Caco-2 (cell line): ENCODE measurements at regions not wholly inside any gene's neighbourhood (a gene's known extent, or its start where the extent isn't known, plus 50 kb on each side); places are given as distances from the start of the nearest gene placed in this dataset.

Source experiments
- BruUV-seq: library from RNA; stranded (reverse); fragments of 400-500 nt; replicated peaks from 2 replicates; lab custom pipeline; 2021; lab: Mats Ljungman, UMichigan
- CTCF ChIA-PET: fragments of 300-600 bp; sonication (Branson Sonifier 250); formaldehyde crosslinking; loops from one replicate; lab custom pipeline; 2022; ENCODE audit warnings: antibody characterized with exemption; lab: Charles Lee
- POLR2A ChIA-PET: fragments of 300-600 bp; sonication (Branson Sonifier 250); formaldehyde crosslinking; loops from one replicate; lab custom pipeline; 2022; ENCODE audit warnings: antibody characterized with exemption; lab: Charles Lee
- DNase-seq, 2 experiments: peaks; one replicate each; pipeline versions ENCODE4 v3.0.0 to v3.0.0-alpha.2; 2020 to 2022
- H3K27me3 ChIP-seq: replicated peaks from 2 replicates; pipeline ENCODE4 v1.6.0; 2011; ENCODE audit warnings: low read length; ENCODE audit not compliant: control insufficient read depth, insufficient read depth
- H3K36me3 ChIP-seq: 2 replicates; pipeline ENCODE4 v1.5.1; 2011; ENCODE audit warnings: low read length; ENCODE audit not compliant: control insufficient read depth, insufficient read depth
- H3K4me1 ChIP-seq: fragments of 250-450 bp; sonication (Bioruptor Pico); 2 replicates; pipeline ENCODE4 v1.5.1; 2020; ENCODE audit warnings: mild to moderate bottlenecking
- H3K4me3 ChIP-seq: 2 replicates; pipeline ENCODE4 v1.5.1; 2011; ENCODE audit warnings: low read depth, mild to moderate bottlenecking, control low read depth, low read length
- H3K9me3 ChIP-seq: fragments of 250-450 bp; sonication (Bioruptor Pico); 2 replicates; pipeline ENCODE4 v1.5.1; 2020; ENCODE audit warnings: mild to moderate bottlenecking, moderate library complexity
- H3K27ac Mint-ChIP-seq: one replicate; pipeline ENCODE4 v1.8.0; 2022; ENCODE audit warnings: mixed read lengths; ENCODE audit not compliant: unreplicated experiment
- H3K27me3 Mint-ChIP-seq: one replicate; pipeline ENCODE4 v1.8.0; 2022; ENCODE audit warnings: mixed read lengths; ENCODE audit not compliant: insufficient read depth, unreplicated experiment
- H3K36me3 Mint-ChIP-seq: one replicate; pipeline ENCODE4 v1.8.0; 2022; ENCODE audit warnings: mild to moderate bottlenecking, mixed read lengths; ENCODE audit not compliant: insufficient read depth, unreplicated experiment
- H3K4me1 Mint-ChIP-seq: one replicate; pipeline ENCODE4 v1.8.0; 2022; ENCODE audit warnings: low read depth, mixed read lengths; ENCODE audit not compliant: unreplicated experiment
- H3K4me3 Mint-ChIP-seq: one replicate; pipeline ENCODE4 v1.8.0; 2022; ENCODE audit warnings: mild to moderate bottlenecking, moderate library complexity, mixed read lengths; ENCODE audit not compliant: unreplicated experiment
- H3K9me3 Mint-ChIP-seq: one replicate; pipeline ENCODE4 v1.8.0; 2022; ENCODE audit warnings: mixed read lengths; ENCODE audit not compliant: unreplicated experiment
- intact Hi-C: fragments of 100-400 bp; cut with micrococcal nuclease; formaldehyde crosslinking; loops from one replicate; pipeline ENCODE4 v1.10.0; 2022; ENCODE audit not compliant: unreplicated experiment
- TF ChIP-seq, protein P1 (sequence below), 2 experiments: fragments of 200-600 bp in 1 of 2; IDR thresholded peaks; 1 replicate in 1 of 2; 2 replicates in 1 of 2; pipeline versions ENCODE4 v1.5.1 to v1.8.0; 2011 to 2022; ENCODE audit warnings: antibody characterized with exemption in 1 of 2, control low read depth in 1 of 2, inconsistent platforms in 1 of 2, low read depth in 1 of 2, low read length in 1 of 2, mild to moderate bottlenecking in 1 of 2, moderate library complexity in 1 of 2; ENCODE audit not compliant: insufficient read depth in 1 of 2, severe bottlenecking in 1 of 2, unreplicated experiment in 1 of 2

- DNase-seq, result no peak
- Histone ChIP-seq H3K4me1 (no peaks in the 10 kb centered on the region), H3K27me3 (no peaks in the 10 kb centered on the region), H3K36me3 (no peaks in the 10 kb centered on the region), H3K9me3 (no peaks in the 10 kb centered on the region), H3K4me3 (no peak overlapping the region)
- TF ChIP-seq, protein P1, sequence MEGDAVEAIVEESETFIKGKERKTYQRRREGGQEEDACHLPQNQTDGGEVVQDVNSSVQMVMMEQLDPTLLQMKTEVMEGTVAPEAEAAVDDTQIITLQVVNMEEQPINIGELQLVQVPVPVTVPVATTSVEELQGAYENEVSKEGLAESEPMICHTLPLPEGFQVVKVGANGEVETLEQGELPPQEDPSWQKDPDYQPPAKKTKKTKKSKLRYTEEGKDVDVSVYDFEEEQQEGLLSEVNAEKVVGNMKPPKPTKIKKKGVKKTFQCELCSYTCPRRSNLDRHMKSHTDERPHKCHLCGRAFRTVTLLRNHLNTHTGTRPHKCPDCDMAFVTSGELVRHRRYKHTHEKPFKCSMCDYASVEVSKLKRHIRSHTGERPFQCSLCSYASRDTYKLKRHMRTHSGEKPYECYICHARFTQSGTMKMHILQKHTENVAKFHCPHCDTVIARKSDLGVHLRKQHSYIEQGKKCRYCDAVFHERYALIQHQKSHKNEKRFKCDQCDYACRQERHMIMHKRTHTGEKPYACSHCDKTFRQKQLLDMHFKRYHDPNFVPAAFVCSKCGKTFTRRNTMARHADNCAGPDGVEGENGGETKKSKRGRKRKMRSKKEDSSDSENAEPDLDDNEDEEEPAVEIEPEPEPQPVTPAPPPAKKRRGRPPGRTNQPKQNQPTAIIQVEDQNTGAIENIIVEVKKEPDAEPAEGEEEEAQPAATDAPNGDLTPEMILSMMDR (IDR thresholded peaks at IDR 0.05; ENCODE audit: insufficient read depth in 1 of 2, low read depth in 1 of 2, low read length in 1 of 2, severe bottlenecking in 1 of 2, unreplicated experiment in 1 of 2), result no peak
- no peak overlapping the region for H3K27ac Mint-ChIP-seq
- no peaks in the 10 kb centered on the region for H3K36me3 Mint-ChIP-seq
- peaks cover 3% of the 10 kb centered on the region for H3K27me3 Mint-ChIP-seq
- no peaks in the 10 kb centered on the region for H3K4me1 Mint-ChIP-seq
- BruUV-seq, result no TSS peak
- no peaks in the 10 kb centered on the region for H3K9me3 Mint-ChIP-seq
- intact Hi-C loops, result no loop called here
- ChIA-PET CTCF (no interaction called here), POLR2A (no interaction called here)
- no peak overlapping the region for H3K4me3 Mint-ChIP-seq
These were observed 557.9 kb upstream of the ARX start for GRCh38 chrX:25573631-25574030.

DNA sequence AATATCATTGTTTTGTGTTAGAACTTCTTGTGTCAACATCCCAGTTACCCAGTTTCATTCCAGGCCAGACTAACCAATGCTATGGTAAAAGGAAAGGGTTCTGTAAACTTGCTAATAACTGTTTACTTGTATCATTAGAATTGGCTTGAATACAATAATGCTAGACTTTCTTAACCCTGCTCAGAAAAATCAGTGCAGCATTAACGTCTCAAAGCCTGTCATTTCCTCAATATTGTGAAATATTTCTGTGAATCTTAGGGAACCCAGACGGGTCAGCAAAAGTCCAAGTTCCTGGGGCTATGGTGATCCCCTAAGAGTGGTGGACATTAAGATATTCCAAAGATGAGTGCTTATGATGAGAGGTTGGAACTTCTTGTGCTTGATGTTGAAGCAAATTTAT, 541.2 kb upstream of the MAGEB18 start:
- Mint-ChIP-seq H3K27ac (no peak overlapping the region), H3K36me3 (no peaks in the 10 kb centered on the region), H3K4me1 (no peaks in the 10 kb centered on the region), H3K27me3 (peaks cover 3% of the 10 kb centered on the region), H3K9me3 (no peaks in the 10 kb centered on the region), H3K4me3 (no peak overlapping the region)
- intact Hi-C loops, result no loop called here
- TF ChIP-seq, protein P1 (IDR thresholded peaks at IDR 0.05; ENCODE audit: insufficient read depth in 1 of 2, low read depth in 1 of 2, low read length in 1 of 2, severe bottlenecking in 1 of 2, unreplicated experiment in 1 of 2), result no peak
- Histone ChIP-seq H3K4me3 (no peak overlapping the region), H3K36me3 (no peaks in the 10 kb centered on the region), H3K9me3 (no peaks in the 10 kb centered on the region), H3K4me1 (no peaks in the 10 kb centered on the region), H3K27me3 (no peaks in the 10 kb centered on the region; the same call in 1 of the 2 replicates)
- POLR2A ChIA-PET, result no interaction called here
- DNase-seq, result no peak
- CTCF ChIA-PET, result no interaction called here
- BruUV-seq, result no TSS peak

DNA sequence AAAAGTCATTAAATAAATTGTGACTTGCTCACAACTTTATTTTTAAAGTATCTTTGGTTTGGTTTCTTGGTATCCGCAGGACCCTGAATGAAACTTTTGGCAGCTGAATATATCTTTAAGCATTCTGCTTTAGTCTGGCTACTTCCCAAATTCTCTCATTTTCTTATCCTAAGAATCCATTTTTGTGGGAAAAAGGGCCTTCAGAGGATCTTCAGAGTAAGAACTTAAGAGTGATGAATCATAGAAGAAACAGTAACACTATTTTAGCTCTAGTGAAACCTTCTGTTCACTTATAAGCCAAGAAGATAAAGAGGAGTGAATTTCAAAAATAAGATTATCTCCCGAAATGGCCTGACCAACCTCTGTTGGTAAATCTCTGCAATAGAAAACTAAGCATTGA, 540.6 kb upstream of the MAGEB18 start:
- Mint-ChIP-seq H3K9me3 (no peaks in the 10 kb centered on the region), H3K27ac (no peak overlapping the region), H3K27me3 (peaks cover 3% of the 10 kb centered on the region), H3K4me3 (no peak overlapping the region), H3K4me1 (no peaks in the 10 kb centered on the region), H3K36me3 (no peaks in the 10 kb centered on the region)
- Histone ChIP-seq H3K4me1 (no peaks in the 10 kb centered on the region), H3K36me3 (no peaks in the 10 kb centered on the region), H3K9me3 (no peaks in the 10 kb centered on the region), H3K4me3 (no peak overlapping the region), H3K27me3 (no peaks in the 10 kb centered on the region; the same call in 1 of the 2 replicates)
- intact Hi-C loops, result no loop called here
- POLR2A ChIA-PET, result no interaction called here
- no peak for DNase-seq
- TF ChIP-seq, protein P1 (IDR thresholded peaks at IDR 0.05; ENCODE audit: insufficient read depth in 1 of 2, low read depth in 1 of 2, low read length in 1 of 2, severe bottlenecking in 1 of 2, unreplicated experiment in 1 of 2), result no peak
- CTCF ChIA-PET, result no interaction called here
- no TSS peak for BruUV-seq
